SHP77 treated with DMSO at 0.1 percent for 48 hours (cell line): ENCODE measurements at regions not wholly inside any gene's neighbourhood (a gene's known extent, or its start where the extent isn't known, plus 50 kb on each side); places are given as distances from the start of the nearest gene placed in this dataset.
"Not testable (repeated sequence)": the region's sequence is repeated elsewhere in the genome, so short reads cannot be mapped to it uniquely, and the experiment has no call there.

Experiments
- DNase-seq: peaks from one replicate; lab custom pipeline; 2025; lab: John Stamatoyannopoulos, UW

- no peak for DNase-seq
Observed at GRCh38 chr10:20616056-20616671, 280.9 kb downstream of the NEBL start.

- no peak for DNase-seq
Observed at GRCh38 chr10:20615395-20615794, 281.7 kb downstream of the NEBL start.

GRCh38 chr10:20614911-20615310 is 282.2 kb downstream of the NEBL start:
- no peak for DNase-seq

GRCh38 chr10:20608503-20608902 is 288.6 kb downstream of the NEBL start:
- DNase-seq: peak; percentile 11

GRCh38 chr10:20606985-20607384 is 290.1 kb downstream of the NEBL start:
- no peak for DNase-seq

GRCh38 chr10:20601941-20602461 is 295.1 kb downstream of the NEBL start:
- no peak for DNase-seq

GRCh38 chr10:20598590-20598989 is 298.5 kb downstream of the NEBL start:
- peak; percentile 38 for DNase-seq

GRCh38 chr10:20596911-20597310 is 300.2 kb downstream of the NEBL start:
- no peak for DNase-seq

- DNase-seq: no peak
Observed at GRCh38 chr10:20596065-20596755, 300.9 kb downstream of the NEBL start.

- DNase-seq: no peak
Observed at GRCh38 chr10:20593649-20594048, 303.5 kb downstream of the NEBL start.

GRCh38 chr10:20582041-20582440 is 315.1 kb downstream of the NEBL start:
- DNase-seq: no peak

- DNase-seq: no peak
Observed at GRCh38 chr10:20573924-20574323, 323.2 kb downstream of the NEBL start.

- DNase-seq: not testable (repeated sequence)
Observed at GRCh38 chr10:20555990-20556389, 341.1 kb downstream of the NEBL start.

GRCh38 chr10:20552382-20552781 is 344.7 kb downstream of the NEBL start:
- no peak for DNase-seq

- DNase-seq: no peak
Observed at GRCh38 chr10:20551761-20552160, 345.4 kb downstream of the NEBL start.

GRCh38 chr10:20535897-20536881 is 360.9 kb downstream of the NEBL start:
- DNase-seq: no peak

GRCh38 chr10:20531241-20531883 is 365.7 kb downstream of the NEBL start:
- DNase-seq: not testable (repeated sequence)

GRCh38 chr10:20521186-20521585 is 375.9 kb downstream of the NEBL start:
- no peak for DNase-seq

GRCh38 chr10:20515654-20516053 is 381.5 kb downstream of the NEBL start:
- no peak for DNase-seq

- DNase-seq: no peak
Observed at GRCh38 chr10:20512631-20513030, 384.5 kb downstream of the NEBL start.

- no peak for DNase-seq
Observed at GRCh38 chr10:20508921-20509320, 388.2 kb downstream of the NEBL start.
